ENCODE measurements at regions not wholly inside any gene's neighbourhood (a gene's known extent, or its start where the extent isn't known, plus 50 kb on each side); places are given as distances from the start of the nearest gene placed in this dataset.

GRCh38 chr4:149121023-149121404 is 678.8 kb upstream of the NR3C2 start:
- H3K27me3 Mint-ChIP-seq, result no peaks in the 10 kb centered on the region
- H3K27ac Mint-ChIP-seq, result no peak overlapping the region
- H3K4me3 Mint-ChIP-seq, result no peak overlapping the region
- no peak for DNase-seq
- H3K36me3 Mint-ChIP-seq (ENCODE audit: low read depth), result no peaks in the 10 kb centered on the region
- H3K4me1 Mint-ChIP-seq, result no peaks in the 10 kb centered on the region
- H3K9me3 Mint-ChIP-seq, result no peaks in the 10 kb centered on the region
- ATAC-seq, result no peak

- DNase-seq (no peak), ATAC-seq (no peak)
- Mint-ChIP-seq H3K27me3 (no peaks in the 10 kb centered on the region), H3K36me3 (ENCODE audit: low read depth) (no peaks in the 10 kb centered on the region), H3K4me1 (no peaks in the 10 kb centered on the region), H3K27ac (no peak overlapping the region), H3K9me3 (no peaks in the 10 kb centered on the region), H3K4me3 (no peak overlapping the region)
These were observed 678.3 kb upstream of the NR3C2 start for GRCh38 chr4:149120331-149121022.

- ATAC-seq (no peak), DNase-seq (no peak)
- H3K4me3 Mint-ChIP-seq, result no peak overlapping the region
- H3K9me3 Mint-ChIP-seq, result no peaks in the 10 kb centered on the region
- H3K4me1 Mint-ChIP-seq, result no peaks in the 10 kb centered on the region
- H3K27ac Mint-ChIP-seq, result no peak overlapping the region
- no peaks in the 10 kb centered on the region for H3K36me3 Mint-ChIP-seq (ENCODE audit: low read depth)
- H3K27me3 Mint-ChIP-seq, result no peaks in the 10 kb centered on the region
These were observed 674.6 kb upstream of the NR3C2 start for GRCh38 chr4:149116806-149117205.

GRCh38 chr4:149113804-149114430 is 671.7 kb upstream of the NR3C2 start:
- no peak overlapping the region for H3K27ac Mint-ChIP-seq
- H3K9me3 Mint-ChIP-seq, result no peaks in the 10 kb centered on the region
- H3K36me3 Mint-ChIP-seq (ENCODE audit: low read depth), result no peaks in the 10 kb centered on the region
- H3K4me3 Mint-ChIP-seq, result no peak overlapping the region
- ATAC-seq, result no peak
- DNase-seq, result no peak
- H3K27me3 Mint-ChIP-seq, result no peaks in the 10 kb centered on the region
- no peaks in the 10 kb centered on the region for H3K4me1 Mint-ChIP-seq

- no peaks in the 10 kb centered on the region for H3K36me3 Mint-ChIP-seq (ENCODE audit: low read depth)
- H3K4me3 Mint-ChIP-seq, result no peak overlapping the region
- no peaks in the 10 kb centered on the region for H3K9me3 Mint-ChIP-seq
- no peaks in the 10 kb centered on the region for H3K27me3 Mint-ChIP-seq
- no peak for DNase-seq
- no peaks in the 10 kb centered on the region for H3K4me1 Mint-ChIP-seq
- H3K27ac Mint-ChIP-seq, result no peak overlapping the region
- ATAC-seq, result no peak
These were observed 669.9 kb upstream of the NR3C2 start for GRCh38 chr4:149112109-149112508.

- DNase-seq (no peak), ATAC-seq (no peak)
- no peaks in the 10 kb centered on the region for H3K9me3 Mint-ChIP-seq
- H3K4me3 Mint-ChIP-seq, result no peak overlapping the region
- H3K27me3 Mint-ChIP-seq, result no peaks in the 10 kb centered on the region
- no peak overlapping the region for H3K27ac Mint-ChIP-seq
- no peaks in the 10 kb centered on the region for H3K36me3 Mint-ChIP-seq (ENCODE audit: low read depth)
- no peaks in the 10 kb centered on the region for H3K4me1 Mint-ChIP-seq
These were observed 668.3 kb upstream of the NR3C2 start for GRCh38 chr4:149110481-149110880.

GRCh38 chr4:149108626-149109025 is 666.4 kb upstream of the NR3C2 start:
- H3K4me3 Mint-ChIP-seq, result no peak overlapping the region
- DNase-seq (no peak), ATAC-seq (no peak)
- H3K36me3 Mint-ChIP-seq (ENCODE audit: low read depth), result no peaks in the 10 kb centered on the region
- H3K4me1 Mint-ChIP-seq, result no peaks in the 10 kb centered on the region
- no peak overlapping the region for H3K27ac Mint-ChIP-seq
- H3K9me3 Mint-ChIP-seq, result no peaks in the 10 kb centered on the region
- no peaks in the 10 kb centered on the region for H3K27me3 Mint-ChIP-seq

GRCh38 chr4:149102765-149103164 is 660.6 kb upstream of the NR3C2 start:
- Mint-ChIP-seq H3K4me1 (no peaks in the 10 kb centered on the region), H3K36me3 (ENCODE audit: low read depth) (no peaks in the 10 kb centered on the region), H3K27me3 (no peaks in the 10 kb centered on the region), H3K9me3 (peaks cover 7% of the 10 kb centered on the region), H3K27ac (no peak overlapping the region), H3K4me3 (no peak overlapping the region)
- DNase-seq (no peak), ATAC-seq (no peak)

GRCh38 chr4:149101649-149102048 is 659.4 kb upstream of the NR3C2 start:
- Mint-ChIP-seq H3K36me3 (ENCODE audit: low read depth) (no peaks in the 10 kb centered on the region), H3K27me3 (no peaks in the 10 kb centered on the region), H3K27ac (no peak overlapping the region), H3K4me1 (no peaks in the 10 kb centered on the region), H3K4me3 (no peak overlapping the region), H3K9me3 (peaks cover 7% of the 10 kb centered on the region)
- no peak for DNase-seq
- no peak for ATAC-seq

GRCh38 chr4:149095811-149096210 is 653.6 kb upstream of the NR3C2 start:
- Mint-ChIP-seq H3K36me3 (ENCODE audit: low read depth) (no peaks in the 10 kb centered on the region), H3K9me3 (peaks cover 17% of the 10 kb centered on the region), H3K27me3 (no peaks in the 10 kb centered on the region), H3K4me3 (no peak overlapping the region), H3K4me1 (no peaks in the 10 kb centered on the region), H3K27ac (no peak overlapping the region)
- no peak for DNase-seq
- no peak for ATAC-seq

- H3K4me3 Mint-ChIP-seq, result no peak overlapping the region
- no peak for ATAC-seq
- no peaks in the 10 kb centered on the region for H3K4me1 Mint-ChIP-seq
- no peak overlapping the region for H3K27ac Mint-ChIP-seq
- DNase-seq, result no peak
- no peaks in the 10 kb centered on the region for H3K36me3 Mint-ChIP-seq (ENCODE audit: low read depth)
- peaks cover 17% of the 10 kb centered on the region for H3K9me3 Mint-ChIP-seq
- H3K27me3 Mint-ChIP-seq, result no peaks in the 10 kb centered on the region
These were observed 652.8 kb upstream of the NR3C2 start for GRCh38 chr4:149095001-149095400.

- Mint-ChIP-seq H3K4me1 (no peaks in the 10 kb centered on the region), H3K36me3 (ENCODE audit: low read depth) (no peaks in the 10 kb centered on the region), H3K27me3 (no peaks in the 10 kb centered on the region), H3K9me3 (no peaks in the 10 kb centered on the region), H3K27ac (no peak overlapping the region), H3K4me3 (no peak overlapping the region)
- ATAC-seq (no peak), DNase-seq (no peak)
These were observed 641.9 kb upstream of the NR3C2 start for GRCh38 chr4:149084144-149084543.

GRCh38 chr4:149077181-149077580 is 635.0 kb upstream of the NR3C2 start:
- DNase-seq (no peak), ATAC-seq (no peak)
- Mint-ChIP-seq H3K9me3 (peaks cover 3% of the 10 kb centered on the region), H3K27me3 (no peaks in the 10 kb centered on the region), H3K27ac (no peak overlapping the region), H3K4me3 (no peak overlapping the region), H3K36me3 (ENCODE audit: low read depth) (no peaks in the 10 kb centered on the region), H3K4me1 (no peaks in the 10 kb centered on the region)

- no peak for ATAC-seq
- no peaks in the 10 kb centered on the region for H3K4me1 Mint-ChIP-seq
- DNase-seq, result no peak
- H3K36me3 Mint-ChIP-seq (ENCODE audit: low read depth), result no peaks in the 10 kb centered on the region
- no peaks in the 10 kb centered on the region for H3K27me3 Mint-ChIP-seq
- H3K4me3 Mint-ChIP-seq, result no peak overlapping the region
- peaks cover 3% of the 10 kb centered on the region for H3K9me3 Mint-ChIP-seq
- no peak overlapping the region for H3K27ac Mint-ChIP-seq
These were observed 634.2 kb upstream of the NR3C2 start for GRCh38 chr4:149076401-149076800.

- ATAC-seq, result no peak
These were observed 630.2 kb upstream of the NR3C2 start for GRCh38 chr4:149072384-149072783.

GRCh38 chr4:149065753-149066152 is 623.5 kb upstream of the NR3C2 start:
- peaks cover 4% of the 10 kb centered on the region for H3K27me3 Mint-ChIP-seq
- H3K27ac Mint-ChIP-seq, result no peak overlapping the region
- H3K36me3 Mint-ChIP-seq (ENCODE audit: low read depth), result no peaks in the 10 kb centered on the region
- no peak overlapping the region for H3K4me3 Mint-ChIP-seq
- DNase-seq (no peak), ATAC-seq (no peak)
- H3K4me1 Mint-ChIP-seq, result no peaks in the 10 kb centered on the region
- H3K9me3 Mint-ChIP-seq, result peaks cover 10% of the 10 kb centered on the region

More at GRCh38 chr4:149072384-149072783, 630.2 kb upstream of the NR3C2 start:
- Mint-ChIP-seq H3K27me3 (no peaks in the 10 kb centered on the region), H3K4me3 (no peak overlapping the region), H3K27ac (no peak overlapping the region), H3K36me3 (ENCODE audit: low read depth) (no peaks in the 10 kb centered on the region), H3K4me1 (no peaks in the 10 kb centered on the region), H3K9me3 (peaks cover 6% of the 10 kb centered on the region)
- no peak for DNase-seq

All from activated naive CD8-positive, alpha-beta T cell treated with anti-CD3 and anti-CD28 coated beads, Interleukin-2, amount 50 U/mL, for 24 hours (primary cell).